ENCODE measurements at regions not wholly inside any gene's neighbourhood (a gene's known extent, or its start where the extent isn't known, plus 50 kb on each side); places are given as distances from the start of the nearest gene placed in this dataset.

DNA sequence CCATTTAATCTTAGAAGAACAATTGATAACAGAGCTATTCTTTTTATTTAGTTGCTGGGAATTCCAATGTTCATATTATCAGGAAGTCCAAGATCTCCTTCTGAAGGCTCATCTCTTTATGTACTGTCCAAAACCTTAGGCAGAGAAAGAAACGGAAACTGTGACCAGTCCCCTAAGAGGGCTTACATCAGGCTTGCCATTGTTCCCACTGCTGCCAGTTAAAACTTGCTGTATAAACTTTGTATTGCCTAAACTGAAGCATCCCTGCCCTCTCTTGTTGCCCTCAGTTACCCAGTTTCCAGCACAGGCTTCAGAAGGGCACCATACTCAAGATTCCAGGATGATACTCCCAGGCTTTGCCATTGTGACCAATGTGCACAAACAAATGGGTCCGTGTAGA is 435.2 kb upstream of the NAALADL2 start:
- Histone ChIP-seq H3K9me1 (replicated peaks; ENCODE audit: control insufficient read depth, extremely low read depth, insufficient read depth, low read length) (no peaks in the 10 kb centered on the region), H3K36me3 (ENCODE audit: control insufficient read depth in 2 of 2, extremely low read depth in 1 of 2, insufficient read depth in 2 of 2, low read length in 2 of 2) (no peaks in the 10 kb centered on the region), H3K9me3 (replicated peaks; ENCODE audit: control insufficient read depth, insufficient read depth, low read length) (no peaks in the 10 kb centered on the region), H3K79me2 (ENCODE audit: control insufficient read depth, insufficient read depth, low read length) (no peaks in the 10 kb centered on the region), H3K27me3 (ENCODE audit: control insufficient read depth in 2 of 2, insufficient read depth in 2 of 2, low read length in 2 of 2) (no peaks in the 10 kb centered on the region), H4K20me1 (replicated peaks; ENCODE audit: control insufficient read depth, extremely low read depth, insufficient read depth, low read length) (no peaks in the 10 kb centered on the region), H3K4me2 (ENCODE audit: insufficient read depth, low read length) (no peak overlapping the region), H3K4me1 (ENCODE audit: control insufficient read depth, extremely low read depth, insufficient read depth, low read length) (no peaks in the 10 kb centered on the region), H3K27ac (ENCODE audit: insufficient read depth, low read depth, low read length) (no peak overlapping the region), H2AFZ (ENCODE audit: low read depth, low read length) (no peak overlapping the region), H3K4me3 (replicated peaks in 1 of 3; ENCODE audit: insufficient read depth in 1 of 3, low read depth in 1 of 3, low read length in 3 of 3) (no peak overlapping the region), H3K9ac (replicated peaks; ENCODE audit: extremely low read depth, insufficient read depth, low read length) (no peak overlapping the region)
- DNase-seq (ENCODE audit: low read depth, low spot score): no peak
- TF ChIP-seq POLR2A (IDR thresholded peaks at IDR 0.05; ENCODE audit: low read depth, low read length) (no peak), POLR2AphosphoS5 (IDR thresholded peaks at IDR 0.05; ENCODE audit: insufficient read depth, low read depth, low read length) (no peak), MYC (IDR thresholded peaks at IDR 0.05; ENCODE audit: low read depth, low read length) (no peak), FOS (IDR thresholded peaks at IDR 0.05; ENCODE audit: borderline replicate concordance, insufficient read depth, low read length) (no peak), EZH2 (IDR thresholded peaks at IDR 0.05; ENCODE audit: borderline replicate concordance, low read depth, low read length, severe bottlenecking) (no peak), JUN (IDR thresholded peaks at IDR 0.05; ENCODE audit: borderline replicate concordance, insufficient read depth, insufficient read length, low read depth) (no peak), GATA2 (IDR thresholded peaks at IDR 0.05; ENCODE audit: insufficient read depth, insufficient read length, low read depth, low read length) (no peak)
- TF ChIP-seq, protein P1, sequence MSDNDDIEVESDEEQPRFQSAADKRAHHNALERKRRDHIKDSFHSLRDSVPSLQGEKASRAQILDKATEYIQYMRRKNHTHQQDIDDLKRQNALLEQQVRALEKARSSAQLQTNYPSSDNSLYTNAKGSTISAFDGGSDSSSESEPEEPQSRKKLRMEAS (IDR thresholded peaks at IDR 0.05; ENCODE audit: insufficient read depth, insufficient read length): no peak
- TF ChIP-seq, protein P2, sequence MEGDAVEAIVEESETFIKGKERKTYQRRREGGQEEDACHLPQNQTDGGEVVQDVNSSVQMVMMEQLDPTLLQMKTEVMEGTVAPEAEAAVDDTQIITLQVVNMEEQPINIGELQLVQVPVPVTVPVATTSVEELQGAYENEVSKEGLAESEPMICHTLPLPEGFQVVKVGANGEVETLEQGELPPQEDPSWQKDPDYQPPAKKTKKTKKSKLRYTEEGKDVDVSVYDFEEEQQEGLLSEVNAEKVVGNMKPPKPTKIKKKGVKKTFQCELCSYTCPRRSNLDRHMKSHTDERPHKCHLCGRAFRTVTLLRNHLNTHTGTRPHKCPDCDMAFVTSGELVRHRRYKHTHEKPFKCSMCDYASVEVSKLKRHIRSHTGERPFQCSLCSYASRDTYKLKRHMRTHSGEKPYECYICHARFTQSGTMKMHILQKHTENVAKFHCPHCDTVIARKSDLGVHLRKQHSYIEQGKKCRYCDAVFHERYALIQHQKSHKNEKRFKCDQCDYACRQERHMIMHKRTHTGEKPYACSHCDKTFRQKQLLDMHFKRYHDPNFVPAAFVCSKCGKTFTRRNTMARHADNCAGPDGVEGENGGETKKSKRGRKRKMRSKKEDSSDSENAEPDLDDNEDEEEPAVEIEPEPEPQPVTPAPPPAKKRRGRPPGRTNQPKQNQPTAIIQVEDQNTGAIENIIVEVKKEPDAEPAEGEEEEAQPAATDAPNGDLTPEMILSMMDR (IDR thresholded peaks at IDR 0.05; ENCODE audit: extremely low read depth in 1 of 2, insufficient read depth in 1 of 2, low read depth in 1 of 2, low read length in 2 of 2): no peak
- dilution Hi-C loops (cut with MboI; ENCODE audit: extremely low pct_ligation_motif_present, low sequenced_read_pairs): no loop called here
- ChIA-PET POLR2A (no interaction called here), CTCF (no interaction called here)
- intact Hi-C loops (cut with micrococcal nuclease): no loop called here
- FAIRE-seq: no peak
- BruUV-seq (replicated peaks): no TSS peak

Data from endothelial cell of umbilical vein (primary cell).